HCT116 (cell line): ENCODE measurements at regions not wholly inside any gene's neighbourhood (a gene's known extent, or its start where the extent isn't known, plus 50 kb on each side); places are given as distances from the start of the nearest gene placed in this dataset.

Source experiments
- ATAC-seq: fragments of 200-7000 bp; cut with Tn5 transposase; 2 replicates; pipeline ENCODE4 v1.9.1; 2020; ENCODE audit warnings: mild to moderate bottlenecking, moderate library complexity
- BruUV-seq: library from RNA; stranded (reverse); fragments of 400-500 nt; replicated peaks from 2 replicates; lab custom pipeline; 2021; lab: Mats Ljungman, UMichigan
- CTCF ChIA-PET: fragments of 300-600 bp; sonication (Branson Sonifier 250); formaldehyde crosslinking; loops from one replicate; lab custom pipeline; 2021; ENCODE audit warnings: antibody characterized with exemption; lab: Charles Lee
- POLR2A ChIA-PET: fragments of 300-600, 350-600 bp; sonication (Branson Sonifier 250); formaldehyde crosslinking; loops from one replicate; lab custom pipeline; 2021; ENCODE audit warnings: antibody characterized with exemption; lab: Charles Lee
- RAD21 ChIA-PET, 2 experiments: fragments of 300-600 bp; sonication (Branson Sonifier 250); formaldehyde crosslinking; loops; one replicate each; lab custom pipeline; 2023; ENCODE audit warnings: low total read pairs in 2 of 2; ENCODE audit not compliant: uncharacterized antibody in 2 of 2, unreplicated experiment in 2 of 2, low non-redundant PET in 1 of 2; lab: Charles Lee
- DNase-seq: peaks from one replicate; pipeline ENCODE4 v3.0.0-alpha.2; 2010; ENCODE audit warnings: low read depth, low spot score
- H2AFZ ChIP-seq: fragments of 200-600 bp; shearing (Covaris generic), sonication (generic); 2 replicates; pipeline ENCODE4 v1.6.1; 2017; ENCODE audit warnings: low read depth, mixed run types, mixed read lengths, antibody characterized with exemption, low read length; ENCODE audit not compliant: poor library complexity, severe bottlenecking
- H3K27ac ChIP-seq: 2 replicates; pipeline ENCODE4 v1.5.1; 2012; ENCODE audit warnings: low read depth, low read length
- H3K27me3 ChIP-seq: fragments of 200-600 bp; sonication (generic); 2 replicates; pipeline ENCODE4 v1.6.1; 2016; ENCODE audit warnings: mixed run types, low read length, mixed read lengths; ENCODE audit not compliant: insufficient read depth
- H3K36me3 ChIP-seq, 2 experiments: fragments of 200-500 bp in 1 of 2; fragments of 200-600 bp in 1 of 2; sonication (Bioruptor generic) in 1 of 2; sonication (generic) in 1 of 2; 2 replicates each; pipeline versions ENCODE4 v1.5.1 to v1.6.1; 2014 to 2016; ENCODE audit warnings: low read length in 2 of 2, inconsistent platforms in 1 of 2, mixed read lengths in 1 of 2, mixed run types in 1 of 2; ENCODE audit not compliant: insufficient read depth in 2 of 2, control insufficient read depth in 1 of 2
- H3K4me1 ChIP-seq, 2 experiments: fragments of 200-600 bp in 1 of 2; sonication (generic) in 1 of 2; 2 replicates each; pipeline versions ENCODE4 v1.5.1 to v1.6.1; 2012 to 2017; ENCODE audit warnings: low read length in 2 of 2, inconsistent platforms in 1 of 2, mild to moderate bottlenecking in 1 of 2, mixed read lengths in 1 of 2, mixed run types in 1 of 2, moderate library complexity in 1 of 2; ENCODE audit not compliant: insufficient read depth in 2 of 2, control insufficient read depth in 1 of 2
- H3K4me2 ChIP-seq: fragments of 200-600 bp; sonication (generic); 2 replicates; pipeline ENCODE4 v1.6.1; 2017; ENCODE audit warnings: mixed run types, low read length, mixed read lengths
- H3K4me3 ChIP-seq, 2 experiments: fragments of 200-600 bp in 1 of 2; sonication (generic) in 1 of 2; replicated peaks in 1 of 2; 2 replicates each; pipeline ENCODE4 v1.5.1; 2011 to 2016; ENCODE audit warnings: low read length in 2 of 2, control low read depth in 1 of 2, low read depth in 1 of 2, mild to moderate bottlenecking in 1 of 2, mixed read lengths in 1 of 2, mixed run types in 1 of 2
- H3K79me2 ChIP-seq: fragments of 200-600 bp; sonication (generic); 2 replicates; pipeline ENCODE4 v1.6.1; 2017; ENCODE audit warnings: mild to moderate bottlenecking, mixed run types, low read length, moderate library complexity, mixed read lengths; ENCODE audit not compliant: insufficient read depth
- H3K9ac ChIP-seq: fragments of 200-600 bp; sonication (generic); 2 replicates; pipeline ENCODE4 v1.6.1; 2016; ENCODE audit warnings: low read length, mixed read lengths
- H3K9me2 ChIP-seq: fragments of 200-600 bp; sonication (generic), shearing (Covaris generic); 2 replicates; pipeline ENCODE4 v1.6.1; 2017; ENCODE audit warnings: mixed run types, mild to moderate bottlenecking, moderate library complexity; ENCODE audit not compliant: insufficient read depth
- H3K9me3 ChIP-seq, 2 experiments: fragments of 200-500 bp in 1 of 2; fragments of 200-600 bp in 1 of 2; sonication (Bioruptor generic) in 1 of 2; sonication (generic) in 1 of 2; 2 replicates each; pipeline ENCODE4 v1.6.1; 2014 to 2017; ENCODE audit warnings: low read length in 2 of 2, mixed read lengths in 2 of 2, inconsistent platforms in 1 of 2, low read depth in 1 of 2, mild to moderate bottlenecking in 1 of 2, mixed run types in 1 of 2, moderate library complexity in 1 of 2; ENCODE audit not compliant: control insufficient read depth in 1 of 2, insufficient read depth in 1 of 2
- H4K20me1 ChIP-seq: fragments of 200-600 bp; sonication (generic), shearing (Covaris generic); 2 replicates; pipeline ENCODE4 v1.6.1; 2017; ENCODE audit warnings: mixed run types, mild to moderate bottlenecking, moderate library complexity; ENCODE audit not compliant: insufficient read depth
- CBX3 ChIP-seq: IDR thresholded peaks from 2 replicates; pipeline ENCODE4 v1.6.1; 2012; ENCODE audit warnings: low read depth
- EZH2phosphoT487 ChIP-seq: fragments of 200-600 bp; IDR thresholded peaks from 2 replicates; pipeline ENCODE4 v1.6.1; 2018; ENCODE audit warnings: antibody characterized with exemption, borderline replicate concordance
- POLR2AphosphoS5 ChIP-seq: IDR thresholded peaks from 2 replicates; pipeline ENCODE4 v1.6.1; 2011; ENCODE audit warnings: mild to moderate bottlenecking, low read depth, low read length, moderate library complexity
- SRF ChIP-seq: IDR thresholded peaks from 2 replicates; pipeline ENCODE4 v1.6.1; 2012; ENCODE audit warnings: low read depth
- TCF7L2 ChIP-seq: IDR thresholded peaks from 2 replicates; pipeline ENCODE4 v1.7.0; 2011; ENCODE audit warnings: borderline replicate concordance, inconsistent platforms; ENCODE audit not compliant: insufficient read depth, insufficient read length; ENCODE audit errors: extremely low read depth
- intact Hi-C: fragments of 100-400 bp; cut with micrococcal nuclease; formaldehyde crosslinking; loops from 2 replicates; pipeline ENCODE4 v1.10.0; 2022
- TF ChIP-seq, protein P1 (sequence below): IDR thresholded peaks from 2 replicates; pipeline ENCODE4 v1.6.1; 2012; ENCODE audit warnings: low read depth
- TF ChIP-seq, protein P2 (sequence below): IDR thresholded peaks from 2 replicates; pipeline ENCODE4 v1.6.1; 2012

DNA sequence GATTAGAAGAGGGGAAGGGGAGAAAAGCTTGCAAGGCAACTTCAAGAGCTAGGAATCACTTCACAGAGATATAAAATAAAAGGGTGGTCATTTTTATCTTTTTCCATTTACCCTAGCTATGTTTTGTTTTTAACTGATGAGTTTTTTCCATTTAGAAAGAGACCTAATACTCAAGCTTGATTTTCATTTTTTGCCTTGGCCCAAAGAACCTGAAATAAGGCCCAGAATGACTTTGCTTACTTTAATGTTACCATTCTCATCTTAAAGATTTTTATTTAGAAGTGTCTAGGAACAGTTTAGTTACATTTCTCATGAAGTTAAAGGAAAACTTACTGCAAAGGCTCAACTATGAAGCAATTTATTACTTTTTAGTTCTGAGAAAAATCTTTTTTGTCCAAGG, 276.3 kb upstream of the ZSWIM2 start:
- Histone ChIP-seq H3K9me2 (no peaks in the 10 kb centered on the region), H3K9ac (no peak overlapping the region), H3K79me2 (no peaks in the 10 kb centered on the region), H3K36me3 (no peaks in the 10 kb centered on the region), H2AFZ (peak overlapping the region; percentile 64), H4K20me1 (no peaks in the 10 kb centered on the region), H3K4me3 (no peak overlapping the region), H3K9me3 (no peaks in the 10 kb centered on the region), H3K4me1 (no peaks in the 10 kb centered on the region), H3K27me3 (no peaks in the 10 kb centered on the region), H3K27ac (no peak overlapping the region), H3K4me2 (no peak overlapping the region)
- ChIA-PET POLR2A (no interaction called here), RAD21 (no interaction called here), CTCF (interaction anchor here (1.1 kb wide), 1 partner anchor 13 kb away, joined by 4 read pairs; no protein-coding TSS in a partner anchor)
- no peak for ATAC-seq
- BruUV-seq: no TSS peak
- TF ChIP-seq, protein P1, sequence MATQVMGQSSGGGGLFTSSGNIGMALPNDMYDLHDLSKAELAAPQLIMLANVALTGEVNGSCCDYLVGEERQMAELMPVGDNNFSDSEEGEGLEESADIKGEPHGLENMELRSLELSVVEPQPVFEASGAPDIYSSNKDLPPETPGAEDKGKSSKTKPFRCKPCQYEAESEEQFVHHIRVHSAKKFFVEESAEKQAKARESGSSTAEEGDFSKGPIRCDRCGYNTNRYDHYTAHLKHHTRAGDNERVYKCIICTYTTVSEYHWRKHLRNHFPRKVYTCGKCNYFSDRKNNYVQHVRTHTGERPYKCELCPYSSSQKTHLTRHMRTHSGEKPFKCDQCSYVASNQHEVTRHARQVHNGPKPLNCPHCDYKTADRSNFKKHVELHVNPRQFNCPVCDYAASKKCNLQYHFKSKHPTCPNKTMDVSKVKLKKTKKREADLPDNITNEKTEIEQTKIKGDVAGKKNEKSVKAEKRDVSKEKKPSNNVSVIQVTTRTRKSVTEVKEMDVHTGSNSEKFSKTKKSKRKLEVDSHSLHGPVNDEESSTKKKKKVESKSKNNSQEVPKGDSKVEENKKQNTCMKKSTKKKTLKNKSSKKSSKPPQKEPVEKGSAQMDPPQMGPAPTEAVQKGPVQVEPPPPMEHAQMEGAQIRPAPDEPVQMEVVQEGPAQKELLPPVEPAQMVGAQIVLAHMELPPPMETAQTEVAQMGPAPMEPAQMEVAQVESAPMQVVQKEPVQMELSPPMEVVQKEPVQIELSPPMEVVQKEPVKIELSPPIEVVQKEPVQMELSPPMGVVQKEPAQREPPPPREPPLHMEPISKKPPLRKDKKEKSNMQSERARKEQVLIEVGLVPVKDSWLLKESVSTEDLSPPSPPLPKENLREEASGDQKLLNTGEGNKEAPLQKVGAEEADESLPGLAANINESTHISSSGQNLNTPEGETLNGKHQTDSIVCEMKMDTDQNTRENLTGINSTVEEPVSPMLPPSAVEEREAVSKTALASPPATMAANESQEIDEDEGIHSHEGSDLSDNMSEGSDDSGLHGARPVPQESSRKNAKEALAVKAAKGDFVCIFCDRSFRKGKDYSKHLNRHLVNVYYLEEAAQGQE: no peak
- TF ChIP-seq POLR2AphosphoS5 (no peak), TCF7L2 (no peak), EZH2phosphoT487 (no peak), SRF (no peak), CBX3 (no peak)
- TF ChIP-seq, protein P2, sequence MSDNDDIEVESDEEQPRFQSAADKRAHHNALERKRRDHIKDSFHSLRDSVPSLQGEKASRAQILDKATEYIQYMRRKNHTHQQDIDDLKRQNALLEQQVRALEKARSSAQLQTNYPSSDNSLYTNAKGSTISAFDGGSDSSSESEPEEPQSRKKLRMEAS: no peak
- intact Hi-C loops: no loop called here
- DNase-seq: no peak
